WTC11 (cell line): ENCODE measurements at regions not wholly inside any gene's neighbourhood (a gene's known extent, or its start where the extent isn't known, plus 50 kb on each side); places are given as distances from the start of the nearest gene placed in this dataset.

ENCODE experiments used
- ATAC-seq: fragments of 200-7000 bp; cut with Tn5 transposase; 2 replicates; pipeline ENCODE4 v1.10.0; 2021; ENCODE audit warnings: mild to moderate bottlenecking, moderate library complexity
- CTCF ChIA-PET: fragments of 300-600 bp; sonication (Branson Sonifier 250); formaldehyde crosslinking; loops from one replicate; lab custom pipeline; 2021; ENCODE audit warnings: antibody characterized with exemption; lab: Charles Lee
- POLR2A ChIA-PET: fragments of 350-600 bp; sonication (Branson Sonifier 250); formaldehyde crosslinking; loops from one replicate; lab custom pipeline; 2021; ENCODE audit warnings: antibody characterized with exemption; lab: Charles Lee
- DNase-seq: peaks from one replicate; pipeline ENCODE4 v3.0.0; 2021; ENCODE audit warnings: low spot score
- H3K27ac Mint-ChIP-seq: 2 replicates; pipeline ENCODE4 v1.8.0; 2021; ENCODE audit warnings: mixed read lengths
- H3K27me3 Mint-ChIP-seq: 2 replicates; pipeline ENCODE4 v1.8.0; 2021; ENCODE audit warnings: low read depth, mild to moderate bottlenecking, moderate library complexity, mixed read lengths
- H3K36me3 Mint-ChIP-seq: 2 replicates; pipeline ENCODE4 v1.8.0; 2021; ENCODE audit warnings: mixed read lengths
- H3K4me1 Mint-ChIP-seq: 2 replicates; pipeline ENCODE4 v1.8.0; 2022; ENCODE audit warnings: mixed read lengths
- H3K4me3 Mint-ChIP-seq: 2 replicates; pipeline ENCODE4 v1.8.0; 2021; ENCODE audit warnings: mild to moderate bottlenecking, moderate library complexity, mixed read lengths
- H3K9me3 Mint-ChIP-seq: 2 replicates; pipeline ENCODE4 v1.8.0; 2021; ENCODE audit warnings: mixed read lengths
- AFF4 ChIP-seq: sonication (generic); formaldehyde crosslinking; IDR thresholded peaks from 2 replicates; pipeline ENCODE4 v1.8.1; 2023; ENCODE audit warnings: mild to moderate bottlenecking, missing genetic modification reagents, borderline replicate concordance
- ATF3 ChIP-seq: sonication (generic); formaldehyde crosslinking; conservative IDR thresholded peaks from 2 replicates; pipeline ENCODE4 v1.8.1; 2022; ENCODE audit warnings: mild to moderate bottlenecking, missing genetic modification reagents
- CBFB ChIP-seq: sonication (generic); formaldehyde crosslinking; IDR thresholded peaks from 2 replicates; pipeline ENCODE4 v1.8.1; 2022; ENCODE audit warnings: mild to moderate bottlenecking, low read depth, missing genetic modification reagents
- E2F1 ChIP-seq: sonication (generic); formaldehyde crosslinking; IDR thresholded peaks from 2 replicates; pipeline ENCODE4 v1.8.0; 2022; ENCODE audit warnings: mild to moderate bottlenecking, missing genetic modification reagents
- E2F4 ChIP-seq: sonication (generic); formaldehyde crosslinking; IDR thresholded peaks from 2 replicates; pipeline ENCODE4 v1.8.1; 2022; ENCODE audit warnings: low read depth, mild to moderate bottlenecking, moderate library complexity, missing genetic modification reagents, borderline replicate concordance
- FOXK1 ChIP-seq: sonication (generic); formaldehyde crosslinking; IDR thresholded peaks from 2 replicates; pipeline ENCODE4 v1.8.0; 2022; ENCODE audit warnings: mild to moderate bottlenecking, moderate library complexity, missing genetic modification reagents
- IRF1 ChIP-seq: sonication (generic); formaldehyde crosslinking; IDR thresholded peaks from 2 replicates; pipeline ENCODE4 v1.8.0; 2023; ENCODE audit warnings: missing genetic modification reagents
- JAZF1 ChIP-seq: fragments of 250-450 bp; sonication (Bioruptor Pico); IDR thresholded peaks from 2 replicates; pipeline ENCODE4 v1.9.0; 2021; ENCODE audit warnings: moderate library complexity, mild to moderate bottlenecking, inconsistent platforms
- KAT7 ChIP-seq: sonication (generic); formaldehyde crosslinking; IDR thresholded peaks from 2 replicates; pipeline ENCODE4 v1.8.1; 2023; ENCODE audit warnings: missing genetic modification reagents, mild to moderate bottlenecking, borderline replicate concordance
- MYBL2 ChIP-seq: sonication (generic); formaldehyde crosslinking; IDR thresholded peaks from 2 replicates; pipeline ENCODE4 v1.8.1; 2023; ENCODE audit warnings: mild to moderate bottlenecking, moderate library complexity, missing genetic modification reagents
- NR2C2 ChIP-seq: sonication (generic); formaldehyde crosslinking; IDR thresholded peaks from 2 replicates; pipeline ENCODE4 v1.8.0; 2022; ENCODE audit warnings: mild to moderate bottlenecking, missing genetic modification reagents
- NR3C1 ChIP-seq: sonication (generic); formaldehyde crosslinking; conservative IDR thresholded peaks from 2 replicates; pipeline ENCODE4 v1.8.1; 2023; ENCODE audit warnings: low read depth, mild to moderate bottlenecking, missing genetic modification reagents
- PRRX2 ChIP-seq: fragments of 250-450 bp; sonication (Bioruptor Pico); IDR thresholded peaks from 2 replicates; pipeline ENCODE4 v1.8.0; 2021; ENCODE audit warnings: mild to moderate bottlenecking
- SOX15 ChIP-seq: fragments of 250-450 bp; sonication (Bioruptor Pico); IDR thresholded peaks from 2 replicates; pipeline ENCODE4 v1.9.0; 2021; ENCODE audit warnings: mild to moderate bottlenecking
- ZBTB43 ChIP-seq: sonication (generic); formaldehyde crosslinking; IDR thresholded peaks from 2 replicates; pipeline ENCODE4 v1.8.1; 2023; ENCODE audit warnings: mild to moderate bottlenecking, missing genetic modification reagents
- ZNF532 ChIP-seq: fragments of 250-450 bp; sonication (Bioruptor Pico); IDR thresholded peaks from 2 replicates; pipeline ENCODE4 v1.9.0; 2021; ENCODE audit warnings: mild to moderate bottlenecking, borderline replicate concordance

- TF ChIP-seq JAZF1 (CRISPR knock-in tag) (no peak), PRRX2 (CRISPR knock-in tag) (no peak)
Measured at GRCh38 chr9:24931894-24932293, 386.2 kb upstream of the IZUMO3 start (continued).

- DNase-seq = no peak
- TF ChIP-seq NR3C1 = no peak
- TF ChIP-seq AFF4 = no peak
- no peak for TF ChIP-seq IRF1 (CRISPR knock-in tag)
Measured at GRCh38 chr9:24912767-24913166, 367.1 kb upstream of the IZUMO3 start.

GRCh38 chr9:24901319-24901718 lies 355.6 kb upstream of the IZUMO3 start:
- Mint-ChIP-seq H3K27me3 (no peaks in the 10 kb centered on the region), H3K4me1 (peaks cover under 1% of the 10 kb centered on the region), H3K9me3 (peaks cover 10% of the 10 kb centered on the region), H3K36me3 (0 out of 2 replicates have a peak, but pooled peaks cover 2% of the 10 kb centered on the region), H3K4me3 (no peak overlapping the region), H3K27ac (no peak overlapping the region)
- ATAC-seq (no peak), DNase-seq (no peak)
- ChIA-PET POLR2A (no interaction called here), CTCF (no interaction called here)
- TF ChIP-seq FOXK1 (CRISPR knock-in tag) (no peak), AFF4 (no peak), ZBTB43 (CRISPR knock-in tag) (no peak), ZNF532 (CRISPR knock-in tag) (no peak), SOX15 (CRISPR knock-in tag) (no peak), E2F4 (CRISPR knock-in tag) (no peak), E2F1 (CRISPR knock-in tag) (no peak), NR2C2 (CRISPR knock-in tag) (no peak), ATF3 (no peak), JAZF1 (CRISPR knock-in tag) (no peak), KAT7 (no peak), CBFB (CRISPR knock-in tag) (no peak), MYBL2 (CRISPR knock-in tag) (no peak)

More at GRCh38 chr9:24912767-24913166, 367.1 kb upstream of the IZUMO3 start:
- POLR2A ChIA-PET = no interaction called here
- H3K36me3 Mint-ChIP-seq = peaks cover 8% of the 10 kb centered on the region
- no peaks in the 10 kb centered on the region for H3K27me3 Mint-ChIP-seq
- H3K4me1 Mint-ChIP-seq = peaks cover 25% of the 10 kb centered on the region
- CTCF ChIA-PET = no interaction called here
- H3K4me3 Mint-ChIP-seq = no peak overlapping the region
- ATAC-seq = no peak
- peaks cover 23% of the 10 kb centered on the region for H3K9me3 Mint-ChIP-seq
- H3K27ac Mint-ChIP-seq = no peak overlapping the region
